Stimulated activated CD4-positive, alpha-beta T cell treated with anti-CD3 and anti-CD28 coated beads, Interleukin-12 subunit alpha, Interleukin-12 subunit beta, amount 100 ng/mL, for 24 hours (primary cell): ENCODE measurements at regions not wholly inside any gene's neighbourhood (a gene's known extent, or its start where the extent isn't known, plus 50 kb on each side); places are given as distances from the start of the nearest gene placed in this dataset.
"Not testable (repeated sequence)": the region's sequence is repeated elsewhere in the genome, so short reads cannot be mapped to it uniquely, and the experiment has no call there.

ENCODE experiments used
- DNase-seq, 2 experiments: peaks; one replicate each; pipeline ENCODE4 v3.0.0-alpha.2; 2020; ENCODE audit warnings: low read depth in 2 of 2

GRCh38 chr4:66930206-66930605, 615.1 kb downstream of the CENPC start:
- no peak for DNase-seq

- DNase-seq, result no peak
Observed at GRCh38 chr4:66929748-66930147, 615.6 kb downstream of the CENPC start.

- DNase-seq, result not testable (repeated sequence)
Observed at GRCh38 chr4:66928881-66929280, 616.4 kb downstream of the CENPC start.

- no peak for DNase-seq
Observed at GRCh38 chr4:66927937-66928336, 617.4 kb downstream of the CENPC start.

GRCh38 chr4:66926687-66927086, 618.6 kb downstream of the CENPC start:
- DNase-seq, result no peak

GRCh38 chr4:66923081-66923865, 622.0 kb downstream of the CENPC start:
- no peak for DNase-seq

- no peak for DNase-seq
Observed at GRCh38 chr4:66921433-66921832, 623.9 kb downstream of the CENPC start.

- DNase-seq, result no peak
Observed at GRCh38 chr4:66920514-66920913, 624.8 kb downstream of the CENPC start.

- no peak for DNase-seq
Observed at GRCh38 chr4:66911880-66912279, 633.4 kb downstream of the CENPC start.

- no peak for DNase-seq
Observed at GRCh38 chr4:66906314-66906713, 639.0 kb downstream of the CENPC start.

- DNase-seq, result no peak
Observed at GRCh38 chr4:66899422-66900065, 645.8 kb downstream of the CENPC start.

- no peak for DNase-seq
Observed at GRCh38 chr4:66893807-66894206, 651.5 kb downstream of the CENPC start.

- no peak for DNase-seq
Observed at GRCh38 chr4:66887061-66887460, 658.2 kb downstream of the CENPC start.

- no peak for DNase-seq
Observed at GRCh38 chr4:66885501-66886165, 659.7 kb downstream of the CENPC start.

- DNase-seq, result no peak
Observed at GRCh38 chr4:66876946-66877345, 668.4 kb downstream of the CENPC start.

GRCh38 chr4:66872661-66873060, 672.6 kb downstream of the CENPC start:
- DNase-seq, result no peak

GRCh38 chr4:66863481-66863880, 681.8 kb downstream of the CENPC start:
- no peak for DNase-seq

- DNase-seq, result no peak
Observed at GRCh38 chr4:66855956-66856355, 689.3 kb downstream of the CENPC start.

- no peak for DNase-seq
Observed at GRCh38 chr4:66853845-66854244, 691.5 kb downstream of the CENPC start.

GRCh38 chr4:66852843-66853242, 692.5 kb downstream of the CENPC start:
- no peak for DNase-seq

- DNase-seq, result no peak
Observed at GRCh38 chr4:66849596-66849995, 695.7 kb downstream of the CENPC start.

GRCh38 chr4:66842724-66843088, 702.6 kb downstream of the CENPC start:
- DNase-seq, result no peak
